WTC11 (cell line): ENCODE measurements at regions not wholly inside any gene's neighbourhood (a gene's known extent, or its start where the extent isn't known, plus 50 kb on each side); places are given as distances from the start of the nearest gene placed in this dataset.

Experiments
- ATF6 ChIP-seq: sonication (generic); formaldehyde crosslinking; IDR thresholded peaks from 2 replicates; pipeline ENCODE4 v1.8.1; 2023; ENCODE audit warnings: mild to moderate bottlenecking, missing genetic modification reagents
- CBFB ChIP-seq: sonication (generic); formaldehyde crosslinking; IDR thresholded peaks from 2 replicates; pipeline ENCODE4 v1.8.1; 2022; ENCODE audit warnings: mild to moderate bottlenecking, low read depth, missing genetic modification reagents
- CTCF ChIP-seq: fragments of 200-600 bp; IDR thresholded peaks from 2 replicates; pipeline ENCODE4 v1.8.0; 2022; ENCODE audit warnings: antibody characterized with exemption
- FOXK1 ChIP-seq: sonication (generic); formaldehyde crosslinking; IDR thresholded peaks from 2 replicates; pipeline ENCODE4 v1.8.0; 2022; ENCODE audit warnings: mild to moderate bottlenecking, moderate library complexity, missing genetic modification reagents
- NR1H2 ChIP-seq: sonication (generic); formaldehyde crosslinking; IDR thresholded peaks from 2 replicates; pipeline ENCODE4 v1.9.0; 2021; ENCODE audit warnings: mild to moderate bottlenecking, moderate library complexity, missing genetic modification reagents
- SP1 ChIP-seq: sonication (generic); formaldehyde crosslinking; conservative IDR thresholded peaks from 2 replicates; pipeline ENCODE4 v1.8.1; 2022; ENCODE audit warnings: missing genetic modification reagents
- TEAD4 ChIP-seq: sonication (generic); formaldehyde crosslinking; IDR thresholded peaks from 2 replicates; pipeline ENCODE4 v1.8.0; 2022; ENCODE audit warnings: mild to moderate bottlenecking, missing genetic modification reagents
- ZNF138 ChIP-seq: sonication (generic); formaldehyde crosslinking; conservative IDR thresholded peaks from 2 replicates; pipeline ENCODE4 v1.8.1; 2022; ENCODE audit warnings: mild to moderate bottlenecking, moderate library complexity, missing genetic modification reagents
- ZNF232 ChIP-seq: sonication (generic); formaldehyde crosslinking; IDR thresholded peaks from 2 replicates; pipeline ENCODE4 v1.8.0; 2022; ENCODE audit warnings: mild to moderate bottlenecking, missing genetic modification reagents
- ZNF416 ChIP-seq: fragments of 250-450 bp; sonication (Bioruptor Pico); IDR thresholded peaks from 2 replicates; pipeline ENCODE4 v1.9.0; 2021; ENCODE audit warnings: mild to moderate bottlenecking, inconsistent platforms
- TF ChIP-seq, protein P1 (sequence below): sonication (generic); formaldehyde crosslinking; IDR thresholded peaks from 2 replicates; pipeline ENCODE4 v1.8.1; 2023; ENCODE audit warnings: mild to moderate bottlenecking, missing genetic modification reagents, moderate library complexity

DNA sequence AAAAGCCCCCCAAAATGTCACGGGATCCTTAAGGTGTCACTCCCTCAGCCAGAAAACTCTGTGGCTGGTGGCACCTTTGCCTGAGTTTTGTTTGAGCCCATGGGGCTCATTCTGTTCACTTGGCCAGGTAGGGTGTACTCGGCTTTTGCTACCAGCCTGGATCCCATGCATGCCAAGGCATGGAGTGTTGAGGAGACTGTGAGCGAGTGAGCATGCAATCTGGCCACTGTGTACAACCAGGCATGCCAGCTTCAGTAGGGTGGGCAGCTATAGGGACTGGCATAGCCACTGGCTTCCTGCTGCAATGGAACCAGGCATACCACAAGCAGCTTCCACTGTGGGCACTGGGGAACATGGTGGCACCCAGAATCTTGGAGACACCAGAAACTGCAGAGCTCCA lies 436.0 kb upstream of the GRM3 start:
- no peak for TF ChIP-seq CTCF
- TF ChIP-seq ATF6 (CRISPR knock-in tag) = no peak
- TF ChIP-seq NR1H2 (CRISPR knock-in tag) = no peak
- TF ChIP-seq TEAD4 = no peak
- TF ChIP-seq CBFB (CRISPR knock-in tag) = no peak
- TF ChIP-seq SP1 (CRISPR knock-in tag) = no peak
- TF ChIP-seq ZNF416 (CRISPR knock-in tag) = no peak
- no peak for TF ChIP-seq ZNF138 (CRISPR knock-in tag)
- TF ChIP-seq ZNF232 (CRISPR knock-in tag) = no peak
- no peak for TF ChIP-seq FOXK1 (CRISPR knock-in tag)
- TF ChIP-seq, protein P1, sequence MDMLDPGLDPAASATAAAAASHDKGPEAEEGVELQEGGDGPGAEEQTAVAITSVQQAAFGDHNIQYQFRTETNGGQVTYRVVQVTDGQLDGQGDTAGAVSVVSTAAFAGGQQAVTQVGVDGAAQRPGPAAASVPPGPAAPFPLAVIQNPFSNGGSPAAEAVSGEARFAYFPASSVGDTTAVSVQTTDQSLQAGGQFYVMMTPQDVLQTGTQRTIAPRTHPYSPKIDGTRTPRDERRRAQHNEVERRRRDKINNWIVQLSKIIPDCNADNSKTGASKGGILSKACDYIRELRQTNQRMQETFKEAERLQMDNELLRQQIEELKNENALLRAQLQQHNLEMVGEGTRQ (CRISPR knock-in tag) = no peak
